Loucy (cell line): ENCODE measurements at regions not wholly inside any gene's neighbourhood (a gene's known extent, or its start where the extent isn't known, plus 50 kb on each side); places are given as distances from the start of the nearest gene placed in this dataset.

Experiments used
- H2AFZ ChIP-seq: fragments of 200-600 bp; sonication (generic); 2 replicates; pipeline ENCODE4 v1.6.0; 2016; ENCODE audit warnings: antibody characterized with exemption, mild to moderate bottlenecking, low read length, moderate library complexity
- H3F3A ChIP-seq: fragments of 200-600 bp; 2 replicates; pipeline ENCODE4 v1.6.0; 2016; ENCODE audit warnings: antibody characterized with exemption, low read depth, mild to moderate bottlenecking
- H3K27me3 ChIP-seq: fragments of 200-600 bp; sonication (generic); 2 replicates; pipeline ENCODE4 v1.6.1; 2014; ENCODE audit warnings: low read length, mild to moderate bottlenecking; ENCODE audit not compliant: insufficient read depth, poor library complexity, severe bottlenecking
- H3K36me3 ChIP-seq: fragments of 200-600 bp; sonication (generic); 2 replicates; pipeline ENCODE4 v1.6.1; 2016; ENCODE audit warnings: low read length; ENCODE audit not compliant: insufficient read depth
- H3K4me1 ChIP-seq: fragments of 200-600 bp; sonication (generic); 2 replicates; pipeline ENCODE4 v1.5.1; 2014; ENCODE audit warnings: low read length, mild to moderate bottlenecking; ENCODE audit not compliant: insufficient read depth, poor library complexity, severe bottlenecking
- H3K4me2 ChIP-seq: fragments of 200-600 bp; sonication (generic); 2 replicates; pipeline ENCODE4 v1.6.0; 2014; ENCODE audit warnings: antibody characterized with exemption, low read length, low read depth, mild to moderate bottlenecking; ENCODE audit not compliant: poor library complexity, severe bottlenecking
- H3K4me3 ChIP-seq: fragments of 200-600 bp; sonication (generic); 2 replicates; pipeline ENCODE4 v1.5.1; 2014; ENCODE audit warnings: low read length, mild to moderate bottlenecking, mixed read lengths; ENCODE audit not compliant: poor library complexity, severe bottlenecking
- H3K79me2 ChIP-seq: fragments of 200-600 bp; sonication (generic); 2 replicates; pipeline ENCODE4 v1.6.1; 2014; ENCODE audit warnings: low read length; ENCODE audit not compliant: insufficient read depth
- H3K9ac ChIP-seq: fragments of 200-600 bp; sonication (generic); 2 replicates; pipeline ENCODE4 v1.6.0; 2014; ENCODE audit warnings: mild to moderate bottlenecking, low read depth, low read length, moderate library complexity; ENCODE audit not compliant: poor library complexity, severe bottlenecking
- H3K9me2 ChIP-seq: fragments of 200-600 bp; sonication (generic); replicated peaks from 2 replicates; pipeline ENCODE4 v1.6.1; 2016; ENCODE audit warnings: low read depth, low read length, mixed read lengths
- H3K9me3 ChIP-seq: fragments of 200-600 bp; sonication (generic); 2 replicates; pipeline ENCODE4 v1.6.1; 2014; ENCODE audit warnings: mild to moderate bottlenecking, antibody characterized with exemption, low read length, low read depth; ENCODE audit not compliant: insufficient read depth
- H4K20me1 ChIP-seq: fragments of 200-600 bp; sonication (generic); 2 replicates; pipeline ENCODE4 v1.6.0; 2014; ENCODE audit warnings: antibody characterized with exemption, low read length, mild to moderate bottlenecking; ENCODE audit not compliant: insufficient read depth, poor library complexity, severe bottlenecking
- EZH2phosphoT487 ChIP-seq: fragments of 200-600 bp; IDR thresholded peaks from 2 replicates; pipeline ENCODE4 v1.6.1; 2018; ENCODE audit warnings: antibody characterized with exemption, mild to moderate bottlenecking, moderate library complexity, borderline replicate concordance
- TF ChIP-seq, protein P1 (sequence below): fragments of 200-600 bp; sonication (generic); conservative IDR thresholded peaks from 2 replicates; pipeline ENCODE4 v1.5.1; 2014; ENCODE audit warnings: mild to moderate bottlenecking, antibody characterized with exemption, low read length

DNA sequence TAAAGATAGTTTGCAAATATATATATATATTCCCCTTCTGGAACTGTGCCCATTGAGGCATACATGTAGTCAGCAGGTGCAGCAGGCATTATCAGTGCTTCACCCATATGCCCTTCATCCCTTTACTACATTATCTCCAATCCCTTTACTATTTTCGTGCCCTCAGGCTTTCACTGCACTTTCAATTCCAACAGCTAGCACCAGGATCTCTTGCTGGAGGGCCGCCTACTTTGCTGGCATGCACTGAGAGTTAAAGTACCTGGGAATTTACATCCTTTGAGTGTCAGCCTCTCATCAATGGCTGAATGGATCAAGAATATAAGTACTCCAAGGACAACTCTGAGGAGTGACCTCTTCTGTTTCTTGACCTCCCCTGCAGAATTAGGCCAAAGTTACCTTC is 222.1 kb upstream of the CFAP20DC start:
- TF ChIP-seq EZH2phosphoT487 = no peak
- TF ChIP-seq, protein P1, sequence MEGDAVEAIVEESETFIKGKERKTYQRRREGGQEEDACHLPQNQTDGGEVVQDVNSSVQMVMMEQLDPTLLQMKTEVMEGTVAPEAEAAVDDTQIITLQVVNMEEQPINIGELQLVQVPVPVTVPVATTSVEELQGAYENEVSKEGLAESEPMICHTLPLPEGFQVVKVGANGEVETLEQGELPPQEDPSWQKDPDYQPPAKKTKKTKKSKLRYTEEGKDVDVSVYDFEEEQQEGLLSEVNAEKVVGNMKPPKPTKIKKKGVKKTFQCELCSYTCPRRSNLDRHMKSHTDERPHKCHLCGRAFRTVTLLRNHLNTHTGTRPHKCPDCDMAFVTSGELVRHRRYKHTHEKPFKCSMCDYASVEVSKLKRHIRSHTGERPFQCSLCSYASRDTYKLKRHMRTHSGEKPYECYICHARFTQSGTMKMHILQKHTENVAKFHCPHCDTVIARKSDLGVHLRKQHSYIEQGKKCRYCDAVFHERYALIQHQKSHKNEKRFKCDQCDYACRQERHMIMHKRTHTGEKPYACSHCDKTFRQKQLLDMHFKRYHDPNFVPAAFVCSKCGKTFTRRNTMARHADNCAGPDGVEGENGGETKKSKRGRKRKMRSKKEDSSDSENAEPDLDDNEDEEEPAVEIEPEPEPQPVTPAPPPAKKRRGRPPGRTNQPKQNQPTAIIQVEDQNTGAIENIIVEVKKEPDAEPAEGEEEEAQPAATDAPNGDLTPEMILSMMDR = no peak
- Histone ChIP-seq H3K27me3 (no peaks in the 10 kb centered on the region), H3K79me2 (no peaks in the 10 kb centered on the region), H3K4me1 (no peaks in the 10 kb centered on the region), H3K4me3 (no peak overlapping the region), H3K9ac (no peak overlapping the region), H4K20me1 (no peaks in the 10 kb centered on the region), H3K9me2 (no peaks in the 10 kb centered on the region), H3F3A (no peaks in the 10 kb centered on the region), H2AFZ (no peak overlapping the region), H3K9me3 (no peaks in the 10 kb centered on the region), H3K4me2 (no peak overlapping the region), H3K36me3 (no peaks in the 10 kb centered on the region)

DNA sequence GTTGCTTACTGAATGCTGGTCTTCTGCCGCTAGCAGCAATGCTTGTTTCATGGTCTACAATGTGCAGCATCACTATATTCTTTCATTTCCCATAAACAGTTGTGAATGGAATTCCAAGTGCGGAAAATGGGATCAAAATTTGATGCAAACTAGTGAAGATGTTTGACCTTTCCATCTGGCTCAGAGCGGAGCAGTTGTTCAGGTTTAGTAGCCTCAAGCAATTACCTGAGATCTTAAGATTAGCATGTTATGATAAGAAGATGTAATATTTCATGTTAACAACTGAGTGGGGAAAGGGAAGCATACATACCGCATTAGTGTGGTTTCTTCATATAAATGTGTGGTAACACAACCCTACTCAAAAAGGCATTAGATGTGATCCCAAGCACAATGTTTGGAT is 221.1 kb upstream of the CFAP20DC start:
- Histone ChIP-seq H3K9ac (no peak overlapping the region), H3K4me3 (no peak overlapping the region), H3K36me3 (no peaks in the 10 kb centered on the region), H3K4me1 (no peaks in the 10 kb centered on the region), H4K20me1 (no peaks in the 10 kb centered on the region), H3K79me2 (no peaks in the 10 kb centered on the region), H3K9me2 (no peaks in the 10 kb centered on the region), H3K9me3 (no peaks in the 10 kb centered on the region), H3K27me3 (no peaks in the 10 kb centered on the region), H3K4me2 (no peak overlapping the region), H3F3A (no peaks in the 10 kb centered on the region), H2AFZ (no peak overlapping the region)
- TF ChIP-seq, protein P1 = no peak
- no peak for TF ChIP-seq EZH2phosphoT487

DNA sequence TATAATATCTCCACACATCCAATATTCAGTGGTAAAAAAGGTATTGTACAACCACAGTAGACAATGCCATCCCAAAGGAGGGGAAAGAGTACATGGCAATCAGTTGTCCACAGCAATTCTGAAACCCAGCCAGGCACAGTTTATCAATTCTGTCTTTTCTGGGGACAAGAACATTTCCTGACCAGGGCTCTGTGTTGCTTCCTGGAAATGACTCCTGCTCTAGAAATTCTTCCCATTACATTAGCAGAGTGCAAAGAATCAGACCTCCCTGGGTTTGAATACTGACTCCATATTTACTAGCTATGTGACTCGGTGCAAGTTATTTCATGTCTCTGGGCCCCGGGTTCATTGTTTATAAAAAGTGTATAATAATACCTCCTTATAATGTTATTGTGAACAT is 220.4 kb upstream of the CFAP20DC start:
- TF ChIP-seq, protein P1 = no peak
- TF ChIP-seq EZH2phosphoT487 = no peak
- Histone ChIP-seq H3F3A (no peaks in the 10 kb centered on the region), H3K4me1 (no peaks in the 10 kb centered on the region), H3K36me3 (no peaks in the 10 kb centered on the region), H3K9me2 (no peaks in the 10 kb centered on the region), H3K4me2 (no peak overlapping the region), H3K4me3 (no peak overlapping the region), H3K27me3 (no peaks in the 10 kb centered on the region), H2AFZ (no peak overlapping the region), H3K9ac (no peak overlapping the region), H4K20me1 (no peaks in the 10 kb centered on the region), H3K9me3 (no peaks in the 10 kb centered on the region), H3K79me2 (no peaks in the 10 kb centered on the region)
